ENCODE measurements at regions not wholly inside any gene's neighbourhood (a gene's known extent, or its start where the extent isn't known, plus 50 kb on each side); places are given as distances from the start of the nearest gene placed in this dataset.

DNA sequence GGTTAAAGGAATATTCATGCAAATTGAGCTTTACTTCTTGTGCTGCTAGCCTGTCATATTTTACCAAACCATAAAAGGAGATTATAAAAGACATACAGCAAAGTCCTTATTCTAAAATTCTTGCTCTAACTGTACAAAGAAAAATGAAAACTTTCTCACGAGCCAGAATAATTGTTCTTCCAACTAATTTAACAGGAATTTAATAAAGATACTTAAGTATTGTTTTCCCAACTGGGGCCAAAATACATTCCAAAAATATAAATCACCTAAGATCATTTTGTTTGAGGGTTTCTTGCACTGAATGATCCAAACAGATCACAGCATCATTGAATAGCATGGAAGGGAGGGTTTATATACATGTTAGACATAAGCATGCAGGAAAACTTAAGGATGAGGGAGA is 127.1 kb upstream of the PCDH18 start:
- ATAC-seq (ENCODE audit: low FRiP score): no peak
- no peak for DNase-seq (ENCODE audit: low spot score)
- TF ChIP-seq, protein P1, sequence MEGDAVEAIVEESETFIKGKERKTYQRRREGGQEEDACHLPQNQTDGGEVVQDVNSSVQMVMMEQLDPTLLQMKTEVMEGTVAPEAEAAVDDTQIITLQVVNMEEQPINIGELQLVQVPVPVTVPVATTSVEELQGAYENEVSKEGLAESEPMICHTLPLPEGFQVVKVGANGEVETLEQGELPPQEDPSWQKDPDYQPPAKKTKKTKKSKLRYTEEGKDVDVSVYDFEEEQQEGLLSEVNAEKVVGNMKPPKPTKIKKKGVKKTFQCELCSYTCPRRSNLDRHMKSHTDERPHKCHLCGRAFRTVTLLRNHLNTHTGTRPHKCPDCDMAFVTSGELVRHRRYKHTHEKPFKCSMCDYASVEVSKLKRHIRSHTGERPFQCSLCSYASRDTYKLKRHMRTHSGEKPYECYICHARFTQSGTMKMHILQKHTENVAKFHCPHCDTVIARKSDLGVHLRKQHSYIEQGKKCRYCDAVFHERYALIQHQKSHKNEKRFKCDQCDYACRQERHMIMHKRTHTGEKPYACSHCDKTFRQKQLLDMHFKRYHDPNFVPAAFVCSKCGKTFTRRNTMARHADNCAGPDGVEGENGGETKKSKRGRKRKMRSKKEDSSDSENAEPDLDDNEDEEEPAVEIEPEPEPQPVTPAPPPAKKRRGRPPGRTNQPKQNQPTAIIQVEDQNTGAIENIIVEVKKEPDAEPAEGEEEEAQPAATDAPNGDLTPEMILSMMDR (IDR thresholded peaks at IDR 0.05): no peak

DNA sequence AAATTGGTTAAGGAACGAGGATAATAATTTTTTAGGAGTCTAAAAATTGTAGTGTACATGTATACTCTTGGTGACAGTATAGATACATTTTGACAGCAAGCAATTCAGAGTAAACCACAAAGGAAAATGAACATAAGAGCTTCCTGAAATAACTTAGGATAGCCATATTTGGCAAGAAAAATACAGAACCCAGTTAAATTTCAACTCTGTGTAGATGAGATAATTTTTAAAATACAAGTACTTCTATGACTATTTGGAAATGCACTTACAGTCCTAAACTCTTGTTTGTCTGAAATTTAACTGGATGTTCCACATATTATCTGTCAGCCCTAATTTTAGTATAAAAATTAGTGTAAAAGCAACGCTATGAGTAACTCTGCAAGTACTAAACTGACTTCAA is 124.4 kb upstream of the PCDH18 start:
- TF ChIP-seq, protein P1 (IDR thresholded peaks at IDR 0.05): no peak
- DNase-seq (ENCODE audit: low spot score) (no peak), ATAC-seq (ENCODE audit: low FRiP score) (no peak)

DNA sequence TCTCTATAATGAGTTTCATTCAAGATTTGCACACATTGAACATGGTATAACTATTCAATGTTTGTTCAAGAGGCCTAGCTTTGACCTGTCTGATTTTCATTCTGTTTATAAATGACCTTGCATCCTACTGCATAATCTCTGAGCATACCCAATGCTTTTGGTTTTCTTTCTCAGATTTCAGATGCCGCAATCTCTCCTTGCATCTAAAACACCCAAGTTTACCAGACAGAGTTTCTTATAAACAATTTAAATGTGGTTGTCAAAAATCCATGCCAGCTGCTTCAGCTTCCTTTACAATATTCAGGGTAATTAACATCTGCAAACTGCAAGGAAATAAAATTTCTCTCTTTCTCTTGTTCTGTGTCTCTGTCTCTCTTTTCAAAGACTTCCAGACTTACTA is 123.0 kb upstream of the PCDH18 start:
- TF ChIP-seq, protein P1 (IDR thresholded peaks at IDR 0.05): no peak
- no peak for ATAC-seq (ENCODE audit: low FRiP score)
- DNase-seq (ENCODE audit: low spot score): no peak

DNA sequence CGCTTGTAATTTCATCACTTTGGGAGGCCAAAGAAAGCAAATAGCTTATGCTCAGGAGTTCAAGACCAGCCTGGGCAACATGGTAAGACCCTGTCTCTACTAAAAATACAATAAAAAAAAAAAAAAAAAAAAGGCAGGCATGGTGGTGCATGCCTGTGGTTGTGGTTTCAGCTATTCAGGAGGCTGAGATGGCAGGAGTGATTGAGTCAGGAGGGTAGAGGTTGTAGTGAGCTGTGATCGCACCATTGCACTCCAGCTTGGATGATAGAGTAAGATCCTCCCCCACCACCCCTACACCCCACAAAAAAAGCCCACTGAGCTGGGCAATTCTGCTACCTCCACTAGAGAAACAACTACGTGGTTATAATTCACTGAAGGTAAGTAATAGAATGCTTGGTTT is 118.8 kb upstream of the PCDH18 start:
- DNase-seq (ENCODE audit: low spot score): no peak
- ATAC-seq (ENCODE audit: low FRiP score): no peak
- TF ChIP-seq, protein P1 (IDR thresholded peaks at IDR 0.05): no peak

DNA sequence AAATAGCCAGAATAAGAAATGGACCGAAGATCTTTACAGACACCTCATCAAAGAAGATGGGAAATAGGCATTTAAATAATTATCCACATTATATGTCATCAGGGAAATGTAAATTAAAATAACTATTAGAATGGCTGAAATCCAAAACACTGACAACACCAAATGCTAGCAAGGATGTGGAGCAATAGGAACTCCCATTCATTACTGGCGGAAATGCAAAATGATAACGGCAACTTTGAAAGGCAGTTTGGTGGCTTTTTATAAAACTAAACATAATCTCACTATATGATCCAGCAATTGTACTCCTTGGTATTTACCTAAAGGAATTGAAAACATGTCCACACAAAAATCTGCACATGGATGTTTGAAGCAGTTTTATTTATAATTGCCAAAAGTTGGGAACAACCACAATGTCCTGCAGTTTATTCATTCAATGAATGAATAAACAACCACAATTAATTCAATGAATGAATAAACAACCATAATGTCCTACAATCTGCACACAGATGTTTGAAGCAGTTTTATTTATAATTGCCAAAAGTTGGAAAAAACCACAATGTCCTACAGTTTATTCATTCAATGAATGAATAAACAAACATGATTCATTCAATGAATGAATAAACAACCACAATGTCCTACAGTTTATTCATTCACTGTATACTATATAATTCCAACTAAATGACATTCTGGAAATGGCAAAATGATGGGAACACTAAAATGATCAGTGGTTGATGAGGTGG is 117.6 kb upstream of the PCDH18 start:
- DNase-seq (ENCODE audit: low spot score) (no peak), ATAC-seq (ENCODE audit: low FRiP score) (no peak)
- TF ChIP-seq, protein P1 (IDR thresholded peaks at IDR 0.05): no peak

DNA sequence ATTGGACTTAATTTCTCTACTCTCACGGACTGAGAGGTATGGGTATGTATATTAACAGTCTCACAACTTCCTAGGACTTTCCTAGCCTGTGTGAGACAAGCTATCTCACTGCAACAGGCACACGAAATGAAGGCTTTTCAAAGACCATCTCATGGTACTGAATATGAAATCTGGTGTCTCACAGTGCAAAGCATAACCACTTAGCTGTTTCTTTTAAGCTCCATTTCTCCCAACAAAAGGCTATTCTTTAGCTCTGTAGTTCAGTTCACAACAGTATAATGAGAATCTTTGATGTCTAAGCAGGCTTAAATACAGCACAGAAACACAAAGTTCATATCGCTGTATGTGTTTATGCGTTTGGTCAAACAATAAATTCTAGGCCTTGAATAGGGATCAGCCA is 116.2 kb upstream of the PCDH18 start:
- TF ChIP-seq, protein P1 (IDR thresholded peaks at IDR 0.05): no peak
- no peak for ATAC-seq (ENCODE audit: low FRiP score)

DNA sequence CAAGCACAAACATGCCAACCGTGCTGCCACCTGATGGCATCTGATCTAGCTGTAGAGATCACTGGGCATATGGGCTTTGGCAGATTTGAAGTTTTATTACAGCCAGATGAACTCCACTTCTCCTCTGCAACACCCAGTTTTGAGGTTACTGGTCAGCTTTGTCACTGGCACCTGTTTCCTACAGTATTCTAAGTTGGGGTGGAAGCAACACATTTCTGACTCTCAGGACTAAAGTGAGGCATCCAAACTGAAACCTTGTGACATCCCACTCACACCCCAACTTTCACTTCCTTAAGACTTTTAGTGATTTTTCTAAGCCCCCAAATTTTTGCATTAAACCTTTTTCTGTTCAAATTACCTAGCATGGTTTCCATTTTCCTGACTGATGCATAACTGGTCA is 115.1 kb upstream of the PCDH18 start:
- ATAC-seq (ENCODE audit: low FRiP score) (no peak), DNase-seq (ENCODE audit: low spot score) (no peak)
- TF ChIP-seq, protein P1 (IDR thresholded peaks at IDR 0.05): no peak

More for the DNA sequence above, 116.2 kb upstream of the PCDH18 start:
- no peak for DNase-seq (ENCODE audit: low spot score)

All from omental fat pad (tissue), 3 donors.